Right ventricle myocardium superior (tissue), 1 donor: ENCODE measurements at regions not wholly inside any gene's neighbourhood (a gene's known extent, or its start where the extent isn't known, plus 50 kb on each side); places are given as distances from the start of the nearest gene placed in this dataset.

Source experiments
- ATAC-seq: fragments of 200-7000 bp; cut with Tn5 transposase; one replicate; pipeline ENCODE4 v1.9.1; 2020; ENCODE audit warnings: mild to moderate bottlenecking; ENCODE audit not compliant: poor library complexity
- DNase-seq: peaks from one replicate; pipeline ENCODE4 v3.0.0-alpha.2; 2020
- intact Hi-C: fragments of 100-400 bp; cut with DNase I; formaldehyde crosslinking; loops from one replicate; pipeline ENCODE4 v1.11.2; 2022
- donor health status: DM: no; HTN: yes; CAD: no; lungs with severe emphysema.

- DNase-seq, result no peak
- no peak for ATAC-seq
- intact Hi-C loops, result no loop called here
Observed at GRCh38 chr11:116167706-116168458, 604.9 kb downstream of the BUD13 start.

DNA sequence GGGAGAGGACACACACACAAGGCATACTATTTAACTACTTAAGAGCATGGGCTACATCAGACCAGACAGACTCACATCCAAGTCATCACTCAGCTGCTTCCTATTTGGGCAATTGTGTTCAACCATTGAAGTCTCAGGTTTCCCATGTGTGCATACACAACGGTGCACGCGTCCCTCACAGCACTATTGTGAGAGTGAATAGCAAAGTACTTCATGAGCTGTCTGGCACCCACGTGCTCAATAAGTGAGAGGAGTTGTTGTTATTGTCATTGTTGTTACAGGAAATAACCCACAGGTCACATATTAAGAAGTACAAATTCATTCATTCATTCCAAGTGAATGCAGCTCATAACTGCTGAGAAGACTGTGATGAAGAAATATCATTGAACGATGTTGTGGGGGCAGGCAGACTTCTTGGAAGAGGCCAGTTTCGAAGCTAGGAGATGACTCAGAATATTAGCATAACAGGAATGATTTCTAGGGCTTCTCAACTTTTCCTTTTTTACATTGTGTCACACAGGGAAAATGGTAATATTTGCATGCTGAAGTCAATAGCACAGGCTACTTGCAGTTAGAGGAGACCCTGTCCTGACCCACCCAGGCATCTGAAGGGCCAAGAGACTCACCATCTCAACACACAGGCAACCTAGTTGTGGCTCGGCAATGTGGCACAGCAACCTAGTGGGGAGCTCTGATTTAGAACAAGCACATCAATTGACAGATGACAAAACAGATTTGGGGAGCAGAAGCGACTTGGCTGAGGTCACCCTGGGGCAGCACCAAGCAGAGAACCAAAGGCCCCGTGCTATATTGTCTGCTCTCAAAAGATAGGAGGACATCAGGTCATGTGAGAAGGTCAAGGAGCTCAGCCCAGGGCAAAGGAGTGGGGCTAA is 606.0 kb downstream of the BUD13 start:
- ATAC-seq (no peak), DNase-seq (no peak)
- intact Hi-C loops, result no loop called here

- intact Hi-C loops, result no loop called here
- ATAC-seq, result no peak
Observed at GRCh38 chr11:116164843-116165242, 607.9 kb downstream of the BUD13 start.

DNA sequence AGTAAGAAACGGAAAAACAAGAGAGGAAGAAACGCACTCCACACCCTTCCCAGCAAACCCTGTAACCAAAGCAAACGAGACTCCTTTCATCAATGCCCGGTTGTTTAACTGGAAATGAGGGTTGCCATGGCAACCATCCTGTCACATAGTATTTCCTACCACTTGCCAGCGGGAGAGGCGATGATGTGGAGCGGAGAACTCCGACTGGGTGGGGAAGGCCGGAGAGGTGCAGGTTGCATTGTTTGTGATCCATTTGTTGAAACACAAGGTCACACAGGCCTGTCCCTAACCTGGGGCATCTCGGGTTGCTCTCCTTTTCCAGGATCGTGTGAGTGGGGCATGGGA is 609.9 kb downstream of the BUD13 start:
- intact Hi-C loops, result no loop called here
- ATAC-seq (no peak), DNase-seq (no peak)

More at GRCh38 chr11:116164843-116165242, 607.9 kb downstream of the BUD13 start:
- no peak for DNase-seq

DNA sequence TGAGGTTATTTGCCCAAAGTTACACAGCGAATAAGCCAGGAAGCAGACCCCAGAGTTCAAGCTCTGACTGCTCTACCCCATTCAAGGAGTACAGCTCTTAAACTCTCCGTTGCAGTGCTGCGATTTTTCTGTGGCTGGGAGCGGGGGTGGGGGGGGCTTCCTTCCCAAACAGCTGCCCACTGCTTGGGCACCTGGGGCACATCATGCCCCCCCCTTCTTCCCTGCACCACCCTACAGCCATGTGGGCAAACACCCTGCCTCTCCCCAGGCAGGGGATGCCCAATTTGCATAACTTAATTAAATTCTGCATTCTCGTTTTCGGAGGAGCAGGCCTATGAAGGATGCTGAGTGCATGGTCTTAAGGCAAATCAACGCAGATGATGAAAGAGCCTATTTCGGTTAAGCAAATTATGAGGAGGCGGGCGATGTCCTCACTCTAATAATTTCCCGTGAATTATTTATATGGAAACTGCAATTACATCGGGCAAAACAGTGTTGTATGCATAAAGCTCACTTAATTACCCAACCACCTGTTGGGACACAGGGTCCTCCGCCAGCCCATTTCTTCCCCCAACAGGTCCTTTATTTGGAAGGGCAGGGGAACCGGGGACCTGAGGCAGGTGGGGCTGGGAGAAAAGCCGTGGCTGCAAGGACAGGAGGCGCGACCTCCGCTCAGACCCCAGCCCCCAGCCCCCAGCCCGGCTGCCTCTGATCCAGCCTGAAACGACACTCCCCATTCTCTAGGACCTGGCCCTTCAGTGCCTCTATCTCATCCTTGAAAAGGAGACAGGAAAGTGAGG is 610.5 kb downstream of the BUD13 start:
- intact Hi-C loops, result no loop called here
- ATAC-seq, result no peak
- DNase-seq, result no peak

DNA sequence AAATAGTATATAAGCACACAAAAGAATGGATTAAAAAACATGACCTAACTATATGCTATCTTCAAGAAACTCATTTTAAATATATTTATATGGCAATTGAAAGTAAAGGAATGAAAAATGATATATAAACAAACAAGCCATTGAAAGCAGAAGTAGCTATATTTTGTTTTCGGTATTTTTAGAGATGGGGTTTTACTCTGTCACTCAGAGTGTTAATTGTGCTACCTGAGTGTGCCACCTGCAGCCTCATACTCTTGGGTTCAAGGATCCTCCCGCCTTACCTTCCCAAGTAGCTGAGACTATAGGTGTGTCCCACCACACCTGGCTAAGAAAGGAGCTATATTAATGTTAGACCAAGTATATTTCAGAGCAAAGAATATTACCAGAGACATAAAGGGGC is 624.1 kb downstream of the BUD13 start:
- DNase-seq (no peak), ATAC-seq (no peak)
- intact Hi-C loops, result no loop called here

- intact Hi-C loops, result no loop called here
- no peak for ATAC-seq
Observed at GRCh38 chr11:116148056-116148455, 624.7 kb downstream of the BUD13 start.

GRCh38 chr11:116145187-116145865 is 627.5 kb downstream of the BUD13 start:
- ATAC-seq (no peak), DNase-seq (no peak)
- intact Hi-C loops, result no loop called here

More at GRCh38 chr11:116148056-116148455, 624.7 kb downstream of the BUD13 start:
- no peak for DNase-seq

GRCh38 chr11:116144387-116144958 is 628.3 kb downstream of the BUD13 start:
- DNase-seq (no peak), ATAC-seq (no peak)
- intact Hi-C loops, result no loop called here

DNA sequence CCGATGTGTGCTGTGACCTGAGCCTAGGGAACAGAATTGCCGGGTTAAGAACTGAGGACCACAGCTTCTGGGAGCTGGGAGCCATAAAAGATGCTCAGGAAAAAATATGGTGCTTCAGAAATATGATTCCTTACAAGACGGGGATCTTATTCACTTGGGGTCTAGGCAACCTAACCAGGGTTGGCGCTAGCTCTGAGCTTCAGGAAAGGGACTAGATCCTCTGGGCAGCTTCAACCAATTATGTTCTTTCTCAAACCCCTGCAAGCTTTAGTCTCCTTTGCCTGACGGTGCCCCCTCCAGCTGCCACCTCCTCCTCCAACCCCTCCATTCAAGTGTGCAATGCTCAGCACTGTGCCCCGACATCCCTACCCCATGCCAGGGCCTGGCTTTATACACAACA is 634.1 kb upstream of the CADM1 start:
- DNase-seq (no peak), ATAC-seq (no peak)
- intact Hi-C loops, result no loop called here

DNA sequence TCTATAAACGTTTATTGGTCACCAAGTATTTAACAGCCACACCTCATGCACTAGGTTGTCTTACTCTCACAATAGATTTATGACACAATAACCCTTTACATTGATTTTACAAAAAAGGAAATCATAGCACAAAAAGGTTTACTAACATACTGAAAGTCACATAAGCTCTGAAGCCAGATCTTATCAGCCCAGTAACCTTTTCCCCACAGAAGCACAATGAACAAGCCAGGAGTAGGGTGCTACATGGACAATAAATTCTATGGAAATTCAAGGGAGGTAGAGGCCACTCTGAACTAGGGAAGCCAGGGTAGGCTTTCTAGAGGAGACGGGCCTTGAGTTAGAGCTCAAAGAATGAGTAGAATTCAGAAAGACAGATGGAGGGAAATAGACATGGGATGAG is 633.5 kb upstream of the CADM1 start:
- intact Hi-C loops, result no loop called here
- ATAC-seq (no peak), DNase-seq (no peak)

- DNase-seq, result no peak
- ATAC-seq, result no peak
- intact Hi-C loops, result no loop called here
Observed at GRCh38 chr11:116136987-116137674, 632.9 kb upstream of the CADM1 start.

DNA sequence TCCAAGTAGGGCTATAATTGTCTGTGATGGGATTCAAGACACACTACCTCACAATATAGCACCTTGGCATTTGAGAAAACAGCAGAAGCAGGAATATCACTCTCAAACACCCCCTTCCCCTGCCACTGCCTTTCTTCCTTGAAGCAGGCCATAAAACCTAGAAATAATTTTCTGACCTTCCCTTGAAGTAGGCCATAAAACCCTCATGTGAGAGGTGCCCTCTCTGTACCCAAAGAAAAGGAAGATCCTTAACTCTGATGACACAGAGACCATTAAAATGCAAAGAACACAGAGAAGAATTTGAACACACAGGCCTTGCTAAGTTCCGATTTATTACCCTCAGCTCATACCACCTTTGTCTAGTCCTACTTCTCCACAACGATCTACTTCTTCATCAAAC is 631.7 kb upstream of the CADM1 start:
- ATAC-seq, result no peak
- no peak for DNase-seq
- intact Hi-C loops, result no loop called here

GRCh38 chr11:116134450-116134849 is 630.2 kb upstream of the CADM1 start:
- intact Hi-C loops, result no loop called here
- ATAC-seq (no peak), DNase-seq (no peak)

- ATAC-seq, result no peak
- DNase-seq, result no peak
- intact Hi-C loops, result no loop called here
Observed at GRCh38 chr11:116132273-116132978, 628.2 kb upstream of the CADM1 start.

- intact Hi-C loops, result no loop called here
- DNase-seq, result no peak
- no peak for ATAC-seq
Observed at GRCh38 chr11:116130122-116130521, 625.9 kb upstream of the CADM1 start.

GRCh38 chr11:116129456-116129855 is 625.2 kb upstream of the CADM1 start:
- intact Hi-C loops, result no loop called here
- DNase-seq, result no peak

More at GRCh38 chr11:116129456-116129855, 625.2 kb upstream of the CADM1 start:
- no peak for ATAC-seq
